ENCODE measurements at regions not wholly inside any gene's neighbourhood (a gene's known extent, or its start where the extent isn't known, plus 50 kb on each side); places are given as distances from the start of the nearest gene placed in this dataset.

DNA sequence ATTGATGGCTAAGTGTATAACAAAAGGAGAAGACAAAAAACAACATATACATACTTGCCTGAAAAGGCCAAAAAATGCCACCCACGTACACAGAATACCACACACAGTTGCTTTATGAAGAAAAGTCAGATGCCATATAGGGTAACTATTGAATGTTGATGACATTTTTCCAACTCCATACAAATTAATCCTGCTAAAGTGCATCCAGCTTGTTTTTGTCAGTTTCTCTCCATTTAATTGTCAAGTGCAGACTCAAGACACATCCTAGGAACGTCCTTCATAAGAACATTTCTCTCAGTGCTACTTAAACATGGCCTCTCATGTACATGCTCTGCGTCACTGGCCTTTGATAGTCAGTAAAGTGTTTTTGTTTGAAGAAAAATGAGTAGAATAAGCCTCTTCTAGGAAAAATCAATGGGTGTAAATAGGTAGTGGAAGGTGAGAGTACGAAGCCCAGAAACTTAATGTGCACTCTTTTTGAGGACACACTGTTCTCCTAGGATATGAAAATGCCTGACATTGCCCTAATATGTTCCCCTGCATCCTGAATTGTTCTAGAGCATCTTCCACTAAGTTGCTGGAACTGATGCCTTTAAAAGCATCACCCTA lies 267.4 kb upstream of the ATP11B start:
- ATAC-seq = no peak
- intact Hi-C loops (cut with DNase I) = no loop called here
- no peak for DNase-seq (ENCODE audit: missing footprints)

DNA sequence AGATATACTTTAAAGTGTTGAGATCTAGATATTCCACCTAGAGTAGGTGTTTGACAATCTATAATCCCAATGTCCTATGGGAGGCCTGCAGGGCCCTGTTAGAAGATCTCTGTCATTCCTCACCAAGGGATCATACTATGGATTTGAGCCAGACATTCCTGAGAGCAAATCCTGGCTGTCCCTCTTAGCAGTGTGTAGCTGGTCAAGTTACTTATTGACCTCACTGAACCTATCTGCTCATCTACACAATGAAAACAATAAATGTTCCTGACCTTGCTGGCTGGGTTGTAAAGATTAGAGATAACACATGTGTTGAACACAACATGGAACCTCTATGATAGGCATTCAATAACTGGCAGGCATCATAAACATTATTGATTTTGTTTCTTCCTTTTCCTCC lies 265.6 kb upstream of the ATP11B start:
- intact Hi-C loops (cut with DNase I) = no loop called here
- DNase-seq (ENCODE audit: missing footprints) = no peak
- ATAC-seq = no peak

DNA sequence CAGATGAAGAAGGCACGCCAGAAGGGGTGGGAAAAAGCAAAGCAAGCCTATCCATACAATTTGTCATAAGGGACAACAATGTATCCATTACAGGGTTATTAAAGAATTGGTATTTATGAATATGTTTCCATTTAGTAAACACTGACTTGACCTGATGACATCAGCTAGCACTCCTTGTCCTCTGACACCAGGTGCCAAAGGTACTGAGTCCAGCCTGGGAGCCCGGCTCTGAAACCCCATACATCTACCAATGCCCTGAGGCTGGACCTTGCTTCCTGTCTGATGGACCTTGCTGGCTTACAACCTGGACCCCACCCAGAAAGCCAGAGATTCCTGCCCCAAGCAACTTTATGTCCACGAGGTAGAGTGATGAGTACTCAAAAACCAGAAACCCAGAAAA lies 263.0 kb upstream of the ATP11B start:
- intact Hi-C loops (cut with DNase I) = no loop called here
- no peak for ATAC-seq

DNA sequence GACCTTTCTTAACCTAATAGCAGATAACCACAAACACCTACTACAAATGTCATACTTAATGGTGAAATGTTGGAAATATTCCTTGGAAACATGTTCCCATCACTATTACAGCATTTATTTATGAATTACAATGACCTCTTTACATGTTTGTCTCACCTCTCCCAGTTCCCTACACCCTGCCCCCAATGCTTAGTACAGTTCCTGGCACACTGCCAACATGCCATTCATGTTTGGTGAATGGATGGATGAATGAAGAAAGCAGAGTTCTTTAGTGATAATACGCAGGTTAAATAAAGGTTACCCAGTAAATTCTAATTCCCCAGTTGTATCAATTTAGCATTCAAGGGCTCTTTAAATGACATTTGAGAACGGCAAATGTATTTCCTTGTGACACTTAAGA lies 259.9 kb upstream of the ATP11B start:
- ATAC-seq (no peak), DNase-seq (ENCODE audit: missing footprints) (no peak)
- intact Hi-C loops (cut with DNase I) = no loop called here

More for the DNA sequence above, 263.0 kb upstream of the ATP11B start:
- no peak for DNase-seq (ENCODE audit: missing footprints)

DNA sequence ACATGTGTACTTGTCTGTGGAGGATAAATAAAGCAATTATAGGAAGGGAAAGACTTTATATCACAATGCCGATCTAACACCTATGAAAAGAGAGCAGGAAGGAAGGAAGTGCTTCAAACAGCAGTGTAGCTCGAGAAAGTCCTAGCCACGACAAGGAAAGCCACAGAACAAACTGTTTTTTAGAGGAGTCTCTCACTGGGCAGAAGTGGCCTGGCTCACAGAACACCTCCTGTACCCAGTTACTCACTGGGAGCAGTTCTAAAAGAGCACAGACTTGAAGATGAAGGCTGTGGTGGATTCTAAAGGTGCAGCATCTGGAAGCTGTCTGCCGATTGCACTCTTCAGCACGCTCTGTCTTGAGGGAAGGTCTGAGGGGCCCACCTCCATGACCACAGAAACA lies 248.8 kb upstream of the ATP11B start:
- intact Hi-C loops (cut with DNase I) = no loop called here
- no peak for DNase-seq (ENCODE audit: missing footprints)
- no peak for ATAC-seq

DNA sequence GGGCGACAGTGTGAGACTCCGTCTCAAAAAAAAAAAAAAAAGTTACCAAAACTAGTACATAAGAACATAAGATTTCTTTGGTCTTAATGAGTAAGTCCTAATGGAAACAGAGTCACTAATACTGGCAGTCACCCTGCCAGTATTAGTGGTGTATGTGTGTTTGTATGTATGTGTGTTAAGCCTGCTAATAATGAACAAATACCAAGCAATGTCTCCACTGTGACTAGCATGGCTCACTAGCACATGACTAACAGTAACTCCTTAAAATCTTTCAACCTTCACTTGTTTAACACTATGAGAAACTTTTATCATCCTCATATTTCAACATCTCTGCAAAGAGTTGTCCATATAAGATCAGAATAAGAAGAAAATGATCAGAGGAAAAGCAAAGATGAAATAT lies 231.0 kb upstream of the ATP11B start:
- intact Hi-C loops (cut with DNase I) = no loop called here
- ATAC-seq (no peak), DNase-seq (ENCODE audit: missing footprints) (no peak)

DNA sequence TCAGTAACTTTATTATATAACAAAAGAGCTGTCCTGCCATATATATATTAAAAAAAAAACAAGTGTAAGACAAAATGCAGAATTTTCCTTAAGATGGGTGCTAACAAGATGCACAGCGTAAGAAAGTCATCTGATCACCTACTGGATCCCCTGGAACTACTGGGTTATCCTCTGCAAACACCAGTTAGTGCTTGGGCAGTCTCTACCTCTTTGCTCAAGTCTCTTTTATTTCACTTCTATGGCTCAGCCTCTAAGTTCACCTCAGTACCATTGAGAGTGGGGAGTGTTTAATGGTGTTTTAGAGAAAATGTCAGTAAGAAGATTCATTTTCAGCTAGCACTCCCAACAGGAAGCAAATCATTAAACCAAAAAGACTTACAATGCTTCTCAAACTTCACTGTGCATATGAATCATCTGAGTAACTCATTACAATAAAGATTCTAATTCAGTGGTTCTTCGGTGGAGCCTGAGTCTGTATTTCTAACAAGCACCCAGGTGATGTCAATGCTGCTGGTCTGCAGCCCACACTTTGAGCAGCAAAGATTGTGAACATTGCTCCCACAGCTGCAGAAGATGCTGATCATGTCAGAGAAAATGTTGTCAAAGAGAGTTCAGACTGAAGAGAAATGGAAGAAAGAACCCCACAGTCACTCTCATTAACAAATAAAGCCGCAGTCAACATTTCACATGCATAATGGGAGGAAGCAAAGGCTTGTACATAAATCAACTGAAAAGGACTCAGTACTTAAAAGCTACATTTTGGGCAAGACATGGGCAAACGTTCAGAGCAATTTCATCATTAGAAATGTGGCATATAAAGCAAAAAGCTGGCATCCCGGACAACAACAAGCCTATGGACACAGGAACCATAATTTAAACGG lies 227.1 kb upstream of the ATP11B start:
- intact Hi-C loops (cut with DNase I) = no loop called here
- no peak for DNase-seq (ENCODE audit: missing footprints)
- ATAC-seq = no peak

DNA sequence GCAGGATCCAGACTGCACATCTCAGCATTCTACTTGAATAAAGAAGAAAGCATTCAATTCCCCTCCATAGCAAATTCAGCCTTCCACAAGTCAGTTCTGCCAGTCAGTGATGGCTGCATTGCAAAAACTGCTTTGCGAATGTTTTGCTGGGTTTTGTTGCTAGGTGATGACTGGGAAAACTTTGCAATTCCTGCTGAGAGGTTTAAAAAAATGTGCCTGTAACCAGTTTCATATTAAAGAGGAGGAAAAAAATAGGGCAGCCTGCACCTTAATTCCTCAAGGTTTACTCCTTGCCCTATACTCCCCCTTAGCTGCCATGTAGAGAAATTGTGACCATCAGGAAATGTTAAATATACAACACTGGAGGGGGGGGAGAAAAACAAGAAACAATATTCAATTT lies 225.6 kb upstream of the ATP11B start:
- intact Hi-C loops (cut with DNase I) = no loop called here
- ATAC-seq = no peak
- DNase-seq (ENCODE audit: missing footprints) = no peak

DNA sequence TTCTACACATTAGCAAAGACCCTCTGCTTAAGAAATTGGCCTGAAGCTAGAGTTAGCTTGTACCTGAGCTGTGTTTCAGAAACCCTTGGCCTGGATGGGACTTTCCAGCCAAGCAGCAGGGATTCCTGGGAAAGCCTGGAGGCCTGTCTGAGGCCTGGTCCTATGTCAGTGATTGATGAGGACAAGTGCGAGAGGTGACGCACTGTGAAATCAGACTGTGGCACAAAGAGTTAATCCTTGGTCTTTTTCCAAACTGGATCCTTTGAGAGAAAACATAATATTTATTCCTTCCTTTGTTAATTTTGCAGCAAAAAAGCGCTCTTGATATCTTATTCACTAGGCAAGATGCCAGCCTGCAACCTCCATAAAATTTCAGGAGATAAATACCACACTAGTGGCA lies 225.0 kb upstream of the ATP11B start:
- intact Hi-C loops (cut with DNase I) = no loop called here
- no peak for DNase-seq (ENCODE audit: missing footprints)
- ATAC-seq = no peak

DNA sequence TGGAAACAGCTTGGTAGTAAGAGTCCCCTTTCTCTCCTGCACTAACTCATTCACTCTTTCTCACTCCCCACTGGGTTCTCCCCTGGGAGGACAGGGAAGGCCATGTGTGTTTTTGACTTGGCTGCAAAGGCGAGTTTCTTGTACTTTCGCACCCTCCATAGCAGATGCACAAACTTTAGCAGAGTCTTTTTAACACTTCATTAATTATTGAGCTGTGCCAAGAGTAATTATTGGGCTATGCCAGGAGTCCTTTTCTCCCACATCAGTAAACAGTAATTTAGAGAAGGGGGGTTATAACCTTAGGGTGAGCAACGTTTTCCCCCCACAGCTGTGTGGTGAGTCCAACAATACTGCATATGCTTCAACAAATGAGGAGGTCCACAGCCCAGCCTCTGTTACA lies 224.4 kb upstream of the ATP11B start:
- ATAC-seq = no peak
- intact Hi-C loops (cut with DNase I) = no loop called here
- DNase-seq (ENCODE audit: missing footprints) = no peak

DNA sequence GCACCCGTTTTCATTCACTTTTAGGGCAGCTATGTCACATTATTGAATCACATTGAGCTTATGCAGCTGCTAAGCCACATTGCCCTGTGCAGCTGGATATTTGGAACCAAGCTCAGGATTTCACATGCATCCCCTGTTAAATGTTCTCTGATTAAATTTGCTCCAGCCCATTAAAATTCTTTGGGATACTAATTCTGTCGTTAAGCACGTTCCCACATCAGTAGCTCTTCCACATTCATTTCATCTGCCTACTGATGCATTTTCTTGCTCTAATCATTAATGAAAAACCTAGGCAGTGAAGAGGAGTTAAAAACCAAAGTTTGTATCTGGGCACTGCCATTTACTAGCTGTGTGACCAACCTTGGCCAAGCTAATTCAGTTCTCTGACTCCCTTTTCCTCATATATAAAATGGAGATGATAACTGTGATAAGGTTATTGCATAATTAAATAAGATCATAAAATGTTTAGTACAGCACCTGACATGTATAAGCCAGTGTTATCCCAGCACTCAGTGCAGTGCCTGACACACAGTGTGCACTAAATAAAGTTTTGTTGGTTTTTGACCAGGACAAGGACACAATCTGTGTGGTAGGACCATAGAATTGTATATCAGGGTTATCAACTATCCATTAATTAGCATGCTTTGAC lies 222.2 kb upstream of the ATP11B start:
- intact Hi-C loops (cut with DNase I) = no loop called here
- DNase-seq (ENCODE audit: missing footprints) (no peak), ATAC-seq (no peak)

DNA sequence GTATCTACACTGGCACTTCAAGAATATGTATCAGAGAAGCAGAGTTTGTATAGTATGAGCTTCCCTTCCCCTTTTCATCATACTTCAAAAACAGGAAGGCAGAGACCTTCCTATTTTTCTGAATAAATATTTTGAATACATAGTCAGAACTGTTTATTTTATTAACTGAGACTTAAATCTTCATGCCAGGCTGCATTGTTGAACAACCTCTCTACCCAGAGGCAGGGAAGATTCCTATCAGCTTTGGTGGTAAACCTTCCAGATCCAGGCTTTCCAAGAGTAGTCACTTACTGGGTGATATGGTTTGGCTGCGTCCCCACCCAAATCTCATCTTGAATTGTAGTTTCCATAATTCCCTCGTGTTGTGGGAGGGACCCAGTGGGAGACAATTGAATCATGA lies 217.4 kb upstream of the ATP11B start:
- intact Hi-C loops (cut with DNase I) = no loop called here
- ATAC-seq (no peak), DNase-seq (ENCODE audit: missing footprints) (no peak)

DNA sequence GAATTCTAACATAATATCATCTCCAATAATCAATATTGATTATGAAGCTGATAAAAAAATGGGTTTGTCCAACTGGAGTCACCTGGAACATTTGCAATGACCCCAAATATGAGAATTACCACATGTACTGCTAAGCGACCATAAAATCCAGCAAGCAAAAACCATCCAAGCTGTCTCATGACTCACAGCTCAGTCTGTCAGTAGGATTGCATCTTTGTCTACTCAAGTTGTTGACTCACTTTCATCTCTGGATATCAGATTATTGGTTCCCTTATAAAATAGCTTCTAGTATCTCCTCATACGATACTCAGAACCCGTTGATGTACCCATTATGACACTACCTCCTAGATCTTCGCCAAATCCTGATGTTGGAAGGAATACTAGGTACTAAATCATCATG lies 209.8 kb upstream of the ATP11B start:
- intact Hi-C loops (cut with DNase I) = no loop called here
- DNase-seq (ENCODE audit: missing footprints) (no peak), ATAC-seq (no peak)

DNA sequence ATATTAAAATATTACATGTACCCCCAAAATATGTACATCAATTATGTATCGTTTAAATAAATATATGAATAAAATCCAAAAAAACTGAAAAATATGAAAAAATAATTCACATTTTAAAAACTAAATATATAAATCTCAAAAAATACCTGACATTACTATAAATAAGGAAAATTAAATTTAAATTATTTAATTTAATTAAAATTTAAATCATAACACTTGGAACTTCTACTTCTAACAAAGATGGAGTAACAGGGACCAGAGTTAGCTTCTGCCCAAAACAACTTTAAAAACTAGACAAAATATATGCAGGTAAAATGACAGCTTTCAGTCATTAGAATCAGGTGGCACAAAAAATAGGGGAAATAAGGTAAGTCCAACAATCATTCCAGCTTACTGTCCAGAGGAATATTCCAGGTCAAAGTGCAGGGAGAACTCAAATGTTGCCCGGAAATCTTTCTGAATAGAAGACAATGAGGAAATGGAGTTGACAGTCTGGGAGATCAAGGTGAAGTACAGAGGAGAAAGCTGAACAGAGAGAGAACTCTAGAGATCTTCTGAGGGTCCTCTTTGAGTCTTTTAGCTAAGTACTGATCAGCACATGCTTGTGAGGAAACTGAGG lies 207.7 kb upstream of the ATP11B start:
- ATAC-seq = no peak
- no peak for DNase-seq (ENCODE audit: missing footprints)
- intact Hi-C loops (cut with DNase I) = no loop called here

DNA sequence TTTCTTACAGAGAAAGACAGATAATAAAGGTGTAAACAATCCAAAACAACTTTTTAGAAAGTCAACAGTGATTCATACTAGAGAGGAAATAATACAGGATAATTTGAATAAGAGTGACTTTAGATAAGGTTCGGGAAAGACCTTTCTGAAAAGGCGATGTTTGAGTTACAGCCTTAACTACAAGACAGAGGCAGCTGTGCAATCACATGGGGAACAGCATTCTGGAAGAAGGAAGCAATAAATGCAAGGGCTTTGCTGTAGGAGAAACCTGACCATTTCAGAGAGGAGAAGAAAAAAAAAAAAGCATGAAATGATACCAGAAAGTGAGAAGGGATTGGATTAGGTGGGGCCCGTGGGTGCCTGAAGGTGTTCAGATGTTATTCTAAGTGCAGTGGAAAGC lies 200.6 kb upstream of the ATP11B start:
- ATAC-seq = no peak
- intact Hi-C loops (cut with DNase I) = no loop called here
- no peak for DNase-seq (ENCODE audit: missing footprints)

DNA sequence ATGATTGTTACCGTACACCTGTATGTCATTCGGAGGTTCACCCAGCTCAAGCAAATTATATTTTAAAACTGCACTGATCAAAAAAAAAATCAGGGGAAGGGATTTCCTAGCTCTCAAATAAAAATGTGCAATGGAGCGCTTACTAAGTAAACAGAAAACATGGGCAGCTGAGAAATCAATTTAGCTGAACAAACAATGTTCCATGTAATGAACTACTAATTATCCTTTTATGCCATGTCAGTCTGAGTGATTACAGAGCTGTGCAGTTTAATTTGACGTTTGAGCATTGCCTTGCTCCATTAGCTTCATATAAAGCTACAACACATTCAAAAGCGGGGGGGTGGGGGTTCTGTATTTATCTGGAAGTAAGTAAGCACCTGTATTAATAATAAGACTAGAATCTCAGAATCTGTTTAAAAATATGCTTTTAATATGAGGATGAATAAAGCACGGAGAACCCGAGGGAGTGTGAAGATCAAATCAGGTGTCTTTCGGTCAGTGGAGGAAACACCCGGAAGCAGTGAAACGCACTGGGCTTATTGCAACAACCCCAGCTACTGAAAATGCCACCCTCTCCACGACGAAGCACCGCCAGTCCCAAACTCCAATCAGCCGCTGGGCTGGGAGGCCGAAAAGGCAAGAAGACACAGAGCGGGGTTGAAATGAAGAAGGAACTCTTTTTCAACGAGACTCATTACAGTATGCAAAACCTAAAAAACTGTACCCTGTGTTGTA lies 196.5 kb upstream of the ATP11B start:
- no peak for DNase-seq (ENCODE audit: missing footprints)
- no peak for ATAC-seq
- intact Hi-C loops (cut with DNase I) = no loop called here

DNA sequence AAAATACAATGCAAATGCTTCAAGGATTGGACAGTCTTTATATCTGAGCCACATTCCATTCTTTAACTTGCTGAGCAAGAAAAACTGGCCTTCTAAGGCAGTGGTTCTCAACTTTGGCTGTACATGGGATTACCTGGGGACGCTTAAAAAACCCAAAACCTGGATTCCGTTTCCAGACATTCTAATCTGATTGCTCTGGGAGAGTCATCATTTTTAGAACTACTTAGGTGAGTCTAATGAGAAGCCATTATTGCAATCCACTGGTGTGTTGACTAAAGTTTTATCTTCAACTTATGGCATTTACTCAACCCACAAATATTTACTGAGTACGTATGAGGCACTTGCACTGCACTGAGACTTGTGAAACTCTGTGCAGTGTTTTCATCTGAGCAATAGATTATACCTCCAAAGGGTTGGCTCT lies 195.7 kb upstream of the ATP11B start:
- DNase-seq (ENCODE audit: missing footprints) (no peak), ATAC-seq (no peak)

DNA sequence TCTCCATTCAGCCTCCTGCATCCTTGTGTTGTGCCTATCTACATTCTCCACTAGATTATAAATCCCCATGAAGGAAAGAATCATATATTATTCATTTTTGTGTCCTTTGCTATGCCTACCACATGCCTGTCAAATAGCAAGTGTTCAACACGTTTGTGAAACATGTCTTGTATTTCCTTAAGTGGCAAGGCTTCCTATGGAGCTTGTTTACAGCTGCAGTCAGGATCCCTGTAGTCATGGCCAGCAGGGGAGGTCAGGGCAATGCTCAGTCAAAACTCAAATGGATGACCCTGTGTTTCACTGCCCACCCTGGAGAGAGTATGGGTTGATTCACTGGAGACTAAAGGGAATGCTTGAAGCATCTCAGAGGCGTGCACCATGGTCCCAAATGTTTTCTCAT lies 191.7 kb upstream of the ATP11B start:
- intact Hi-C loops (cut with DNase I) = no loop called here
- DNase-seq (ENCODE audit: missing footprints) (no peak), ATAC-seq (no peak)

More for the DNA sequence above, 195.7 kb upstream of the ATP11B start:
- intact Hi-C loops (cut with DNase I) = no loop called here

DNA sequence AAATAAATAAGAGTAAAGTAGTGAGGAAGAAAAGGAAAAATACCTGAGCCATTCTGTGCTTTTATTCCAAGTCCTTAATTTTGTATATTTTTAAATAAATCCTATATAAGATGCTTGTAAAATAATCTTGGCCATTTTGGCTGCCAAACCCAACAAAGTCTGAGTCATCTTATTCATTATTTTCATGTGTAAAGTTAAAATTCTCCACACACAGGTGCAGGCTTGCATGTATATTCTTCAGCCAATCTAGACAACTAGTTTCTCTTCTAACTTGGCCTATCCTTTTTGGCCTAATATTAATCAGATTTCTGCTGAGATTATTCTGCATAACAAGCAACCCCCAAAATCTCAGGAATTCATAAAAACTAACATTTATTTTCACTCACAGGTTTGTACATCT lies 189.8 kb upstream of the ATP11B start:
- ATAC-seq (no peak), DNase-seq (ENCODE audit: missing footprints) (no peak)
- intact Hi-C loops (cut with DNase I) = no loop called here

Data from Right ventricle myocardium inferior (tissue), 1 donor.